HG02759 (cell line): ENCODE measurements at regions not wholly inside any gene's neighbourhood (a gene's known extent, or its start where the extent isn't known, plus 50 kb on each side); places are given as distances from the start of the nearest gene placed in this dataset.

Source experiments
- ATAC-seq: cut with Tn5 transposase; IDR thresholded peaks from one replicate; pipeline ENCODE4 v1.9.1; 2021; ENCODE audit warnings: mild to moderate bottlenecking, moderate library complexity; ENCODE audit not compliant: unreplicated experiment

DNA sequence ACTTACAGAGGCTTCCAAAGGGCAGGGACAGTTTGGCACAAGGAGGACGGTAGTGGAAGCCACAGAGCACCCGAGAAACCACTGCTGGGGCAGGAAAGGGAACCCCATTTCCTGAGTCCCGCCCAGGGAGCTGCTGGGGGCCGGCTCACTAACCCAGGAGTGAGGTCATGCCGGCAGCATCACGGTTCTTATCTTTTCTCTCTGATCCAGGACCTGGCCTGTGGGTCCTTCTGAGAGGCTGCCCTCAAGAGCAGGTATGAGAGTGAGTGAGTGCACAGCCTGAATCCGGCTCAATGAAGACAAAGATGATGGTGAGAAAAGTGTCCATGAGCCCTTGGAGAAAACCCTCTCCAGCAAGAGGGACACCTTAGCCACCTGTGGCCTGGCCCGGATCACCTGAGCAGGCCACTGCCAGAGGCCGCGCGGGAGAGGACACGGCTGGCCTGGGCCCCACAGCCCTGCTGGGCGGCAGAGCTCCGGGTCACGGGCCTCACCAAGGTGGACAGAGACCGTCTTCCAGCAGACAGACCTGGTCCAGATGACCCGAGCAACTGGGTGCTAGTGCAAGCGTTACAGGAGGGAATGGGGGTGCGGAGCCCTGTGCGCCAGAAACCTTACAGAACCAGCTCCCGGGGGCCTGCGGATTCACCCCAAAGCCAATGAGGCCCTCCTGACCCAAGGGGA, 94.9 kb downstream of the RIPK4 start:
- no peak for ATAC-seq

DNA sequence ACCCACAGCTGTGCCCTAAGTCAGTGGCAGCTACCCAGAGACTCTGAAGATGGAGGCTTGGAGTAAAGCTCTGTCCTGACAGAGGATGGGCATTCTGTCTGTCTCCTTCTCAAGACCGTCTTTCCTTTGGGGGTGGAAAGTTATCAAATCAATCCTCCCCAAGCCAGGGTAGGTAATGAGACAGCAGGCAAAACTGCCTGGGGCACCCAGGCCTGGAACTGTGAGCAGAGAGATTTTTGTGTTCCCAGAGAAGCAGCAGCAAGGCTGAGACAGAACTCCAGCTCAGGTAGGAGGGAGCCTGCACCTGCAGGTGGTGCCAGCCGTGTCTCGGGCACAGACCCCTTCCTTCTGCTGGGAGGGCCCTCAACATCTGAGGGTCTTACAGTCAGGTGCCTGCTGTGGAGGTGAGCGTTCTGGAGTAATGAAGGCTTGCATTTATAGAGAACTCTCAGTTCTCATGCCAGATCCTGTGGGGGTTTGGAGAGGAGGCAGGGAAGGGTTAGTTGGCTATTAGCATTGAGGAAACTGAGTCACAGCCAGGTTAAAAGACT, 95.6 kb downstream of the RIPK4 start:
- ATAC-seq = no peak

GRCh38 chr21:41670056-41670805, 96.6 kb downstream of the RIPK4 start:
- no peak for ATAC-seq

GRCh38 chr21:41669533-41669830, 97.4 kb downstream of the RIPK4 start:
- no peak for ATAC-seq

DNA sequence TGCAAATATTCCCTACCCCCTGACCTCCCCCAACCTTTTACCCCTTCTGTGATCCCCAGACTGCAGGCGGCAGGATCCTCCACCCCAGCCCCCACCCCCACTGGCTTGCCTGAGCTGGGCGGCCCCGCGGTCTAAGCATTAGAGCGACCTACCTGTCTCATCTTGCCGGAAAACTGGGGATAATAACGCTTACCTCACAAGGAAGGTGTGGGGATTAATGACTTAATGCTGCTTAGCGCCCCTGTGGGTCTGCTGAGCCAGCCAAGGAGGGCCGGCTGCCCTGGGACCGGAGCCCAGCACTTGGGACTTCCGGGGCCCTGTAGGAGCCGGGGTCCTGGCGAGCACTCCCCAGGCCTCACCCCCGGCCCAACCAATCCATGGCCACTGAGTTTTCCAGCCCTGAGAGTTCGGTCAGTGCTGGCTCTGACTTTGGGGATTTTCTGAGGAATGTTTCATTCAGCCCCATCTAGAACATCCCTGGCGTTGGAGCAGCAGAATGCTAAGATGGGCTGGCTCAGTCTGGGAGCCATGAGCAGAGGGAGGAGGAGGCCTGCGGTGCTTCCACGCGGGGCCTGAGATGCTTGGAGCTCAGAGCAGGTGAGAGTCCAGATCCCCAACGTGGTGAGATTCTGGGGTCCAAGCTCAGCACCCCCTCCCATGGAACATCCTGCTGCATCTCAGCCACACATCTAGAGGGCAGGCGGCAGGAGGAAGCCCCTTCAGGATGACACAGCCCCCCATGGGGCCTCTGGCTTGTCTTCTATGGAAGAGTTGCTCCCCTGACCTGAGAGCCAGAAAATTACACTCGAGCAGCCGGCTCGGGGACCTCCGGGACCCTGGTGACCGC, 97.9 kb downstream of the RIPK4 start:
- no peak for ATAC-seq

DNA sequence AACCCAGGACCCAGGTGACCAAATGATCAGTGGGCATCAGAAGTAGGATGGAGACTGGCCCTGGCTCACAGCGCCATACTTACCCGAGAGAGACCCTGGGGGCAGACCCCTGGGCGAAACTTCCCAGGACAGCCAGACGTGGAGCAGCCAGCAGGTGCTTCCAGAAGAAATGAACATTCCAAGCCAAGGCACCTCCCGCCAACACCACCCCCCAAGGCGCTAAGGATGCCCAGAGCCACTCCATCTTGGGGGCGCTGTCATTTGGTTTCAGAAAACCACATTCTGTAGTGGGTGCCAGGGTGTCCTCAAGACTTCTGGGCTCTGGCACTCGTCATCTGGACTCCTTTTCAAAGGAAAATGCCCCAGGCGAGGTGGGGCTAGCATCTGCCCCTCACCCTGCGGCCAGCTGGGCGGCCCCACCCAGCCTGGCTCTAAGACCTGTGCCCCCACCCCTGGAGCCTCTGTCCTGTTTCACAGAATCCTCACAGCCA, 98.8 kb downstream of the RIPK4 start:
- ATAC-seq = no peak

- no peak for ATAC-seq
Measured at GRCh38 chr21:41667136-41667535, 99.7 kb downstream of the RIPK4 start.

DNA sequence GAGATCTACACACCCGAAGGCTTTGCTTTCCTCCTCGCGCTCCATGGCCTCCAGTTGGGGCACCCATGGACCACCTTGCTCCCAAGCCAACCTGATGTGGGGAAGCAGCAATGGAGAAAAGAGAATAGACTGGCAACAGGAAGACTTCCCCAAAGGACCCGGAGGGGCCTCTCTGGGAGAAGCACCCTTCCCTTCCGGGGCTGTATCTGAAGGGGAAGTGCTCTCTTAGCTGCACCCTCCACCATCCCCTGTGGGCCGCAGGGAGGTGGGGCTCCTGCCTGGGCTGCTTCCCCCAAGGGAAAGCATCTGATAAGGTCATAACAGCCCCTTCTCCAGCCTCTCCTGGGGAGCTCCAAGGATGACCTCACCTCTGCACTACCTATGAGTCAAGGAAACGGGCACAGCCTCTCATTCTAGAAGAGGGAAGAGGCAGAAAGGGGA, 100.2 kb downstream of the RIPK4 start:
- ATAC-seq = no peak

GRCh38 chr21:41665766-41666595, 100.9 kb downstream of the RIPK4 start:
- ATAC-seq = no peak

- no peak for ATAC-seq
Measured at GRCh38 chr21:41664881-41665765, 101.7 kb downstream of the RIPK4 start.

DNA sequence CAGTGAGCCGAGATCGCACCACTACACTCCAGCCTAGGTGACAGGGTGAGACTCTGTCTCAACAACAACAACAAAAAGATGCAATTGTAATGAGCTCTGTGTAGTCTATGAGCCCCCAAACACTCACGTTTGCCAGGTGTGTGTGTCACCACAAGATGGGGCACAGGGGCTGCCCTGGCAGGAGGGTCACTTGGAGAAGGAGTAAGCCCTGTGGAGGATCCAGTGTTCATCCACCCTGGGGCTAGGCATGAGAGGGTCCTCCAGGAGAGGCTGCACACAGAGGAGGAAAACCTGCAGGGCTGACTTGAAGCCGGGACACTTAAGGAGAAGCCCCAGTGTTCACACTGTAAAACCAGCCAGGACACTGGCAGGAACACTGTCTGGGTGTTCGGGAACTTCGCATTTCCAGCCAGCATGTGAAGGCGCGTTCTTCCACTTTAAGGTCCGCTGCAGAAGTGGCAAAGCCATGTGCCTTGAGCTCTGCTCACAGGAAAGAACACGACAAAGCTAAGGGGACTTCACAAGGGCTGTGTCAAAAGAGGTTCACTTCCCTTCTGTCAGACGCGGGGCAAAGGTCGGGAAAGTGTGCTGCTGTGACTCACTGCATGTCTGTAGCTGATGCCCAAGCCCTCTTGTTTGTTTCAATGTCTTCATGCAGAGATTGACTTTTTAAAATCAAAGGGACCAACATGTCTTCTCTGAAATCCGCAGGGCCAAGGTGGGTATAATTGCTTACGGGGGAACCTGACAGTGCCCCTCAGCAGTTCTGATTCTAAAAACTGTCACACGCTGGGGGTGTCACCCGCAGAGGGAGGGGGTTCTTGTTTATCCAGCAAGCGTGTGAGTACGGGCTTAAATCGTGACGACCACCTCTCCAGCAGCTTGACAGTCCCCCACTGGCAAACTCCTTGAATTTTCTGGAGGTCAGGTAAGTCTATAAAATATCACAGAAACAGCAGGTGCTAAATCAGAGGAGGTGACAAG, 102.8 kb downstream of the RIPK4 start:
- ATAC-seq = no peak

- ATAC-seq = no peak
Measured at GRCh38 chr21:41662761-41663160, 104.1 kb downstream of the RIPK4 start.

- ATAC-seq = no peak
Measured at GRCh38 chr21:41662161-41662560, 104.7 kb downstream of the RIPK4 start.

- ATAC-seq = no peak
Measured at GRCh38 chr21:41660748-41661147, 106.1 kb downstream of the RIPK4 start.

- ATAC-seq = no peak
Measured at GRCh38 chr21:41659791-41660560, 106.9 kb downstream of the RIPK4 start.

- ATAC-seq = no peak
Measured at GRCh38 chr21:41656946-41657525, 109.8 kb downstream of the RIPK4 start.

DNA sequence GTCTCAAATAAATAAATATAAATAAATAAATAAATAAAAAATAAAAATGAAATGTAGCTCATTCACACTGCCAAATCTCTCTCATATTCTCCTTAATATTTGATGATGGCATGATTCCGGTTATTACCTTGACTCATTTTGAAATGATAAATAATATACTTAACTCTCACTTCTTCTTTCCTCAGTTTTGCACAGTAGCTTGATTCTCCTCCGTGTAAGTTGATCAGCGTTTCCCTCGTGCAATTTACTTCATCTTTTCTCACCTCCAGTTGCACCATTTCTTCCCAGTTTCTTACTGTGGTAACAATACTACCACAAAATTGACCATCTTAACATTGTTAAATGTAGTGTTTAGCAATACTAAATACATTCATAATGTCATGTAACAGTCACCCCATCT, 111.6 kb downstream of the RIPK4 start:
- ATAC-seq = no peak
